Keratinocyte (primary cell): ENCODE measurements at regions not wholly inside any gene's neighbourhood (a gene's known extent, or its start where the extent isn't known, plus 50 kb on each side); places are given as distances from the start of the nearest gene placed in this dataset.

ENCODE experiments used
- DNase-seq: peaks from one replicate; pipeline ENCODE4 v3.0.0-alpha.2; 2011; ENCODE audit warnings: low read depth, missing footprints, low spot score
- FAIRE-seq: peaks from 2 replicates; lab custom pipeline; 2011; peaks lifted over from hg19 to GRCh38; lab: Jason Lieb, UNC
- H2AFZ ChIP-seq: 2 replicates; pipeline ENCODE4 v1.6.0; 2012; ENCODE audit warnings: low read length, control low read depth, inconsistent platforms; ENCODE audit not compliant: control insufficient read depth
- H3K27ac ChIP-seq: 2 replicates; pipeline ENCODE4 v1.5.1; 2011; ENCODE audit warnings: low read length; ENCODE audit not compliant: control insufficient read depth, insufficient read depth
- H3K27me3 ChIP-seq: 3 replicates; pipeline ENCODE4 v1.6.0; 2011; ENCODE audit warnings: low read length; ENCODE audit not compliant: control insufficient read depth, insufficient read depth; ENCODE audit errors: extremely low read depth
- H3K36me3 ChIP-seq, 2 experiments: 2 replicates in 1 of 2; 3 replicates in 1 of 2; pipeline ENCODE4 v1.5.1; 2011; ENCODE audit warnings: low read length in 2 of 2, mild to moderate bottlenecking in 1 of 2; ENCODE audit not compliant: control insufficient read depth in 2 of 2, insufficient read depth in 2 of 2; ENCODE audit errors: extremely low read depth in 1 of 2
- H3K4me1 ChIP-seq: 3 replicates; pipeline ENCODE4 v1.5.1; 2011; ENCODE audit warnings: low read length; ENCODE audit not compliant: control insufficient read depth, insufficient read depth; ENCODE audit errors: extremely low read depth
- H3K4me2 ChIP-seq: 3 replicates; pipeline ENCODE4 v1.6.0; 2011; ENCODE audit warnings: low read depth, low read length; ENCODE audit not compliant: control insufficient read depth, insufficient read depth; ENCODE audit errors: extremely low read depth
- H3K4me3 ChIP-seq, 3 experiments: fragments of 200-600 bp in 1 of 3; sonication (generic) in 1 of 3; 2 replicates in 2 of 3; 3 replicates in 1 of 3; pipeline ENCODE4 v1.5.1; 2011 to 2016; ENCODE audit warnings: low read length in 3 of 3, mild to moderate bottlenecking in 3 of 3, control low read depth in 2 of 3, inconsistent platforms in 1 of 3, low read depth in 1 of 3, mixed read lengths in 1 of 3, mixed run types in 1 of 3, moderate library complexity in 1 of 3; ENCODE audit not compliant: control insufficient read depth in 2 of 3, insufficient read depth in 2 of 3; ENCODE audit errors: extremely low read depth in 1 of 3
- H3K79me2 ChIP-seq: 2 replicates; pipeline ENCODE4 v1.6.0; 2012; ENCODE audit warnings: low read length; ENCODE audit not compliant: control insufficient read depth, insufficient read depth
- H3K9ac ChIP-seq: 3 replicates; pipeline ENCODE4 v1.6.0; 2011; ENCODE audit warnings: low read length; ENCODE audit not compliant: control insufficient read depth, insufficient read depth; ENCODE audit errors: extremely low read depth
- H3K9me1 ChIP-seq: 3 replicates; pipeline ENCODE4 v1.6.0; 2011; ENCODE audit warnings: low read length; ENCODE audit not compliant: control insufficient read depth, insufficient read depth; ENCODE audit errors: extremely low read depth
- H3K9me3 ChIP-seq: 2 replicates; pipeline ENCODE4 v1.5.1; 2012; ENCODE audit warnings: low read depth, low read length; ENCODE audit not compliant: control insufficient read depth
- H4K20me1 ChIP-seq: 3 replicates; pipeline ENCODE4 v1.6.0; 2011; ENCODE audit warnings: low read length; ENCODE audit not compliant: control insufficient read depth, insufficient read depth; ENCODE audit errors: extremely low read depth
- EZH2 ChIP-seq: IDR thresholded peaks from one replicate; pipeline ENCODE4 v1.6.1; 2012; ENCODE audit warnings: inconsistent platforms, mild to moderate bottlenecking, low read length, moderate library complexity
- dilution Hi-C: fragments of 300-500 bp; cut with MboI; formaldehyde crosslinking; loops from one replicate; pipeline ENCODE4 v1.7.0; 2020; ENCODE audit warnings: low sequenced_read_pairs; ENCODE audit not compliant: extremely low pct_ligation_motif_present
- TF ChIP-seq, protein P1 (sequence below), 3 experiments: IDR thresholded peaks in 1 of 3; conservative IDR thresholded peaks in 1 of 3; optimal IDR thresholded peaks in 1 of 3; 2 replicates in 2 of 3; 3 replicates in 1 of 3; pipeline versions ENCODE3 to v1.5.1; 2011; ENCODE audit warnings: low read length in 3 of 3, mild to moderate bottlenecking in 3 of 3, moderate library complexity in 2 of 3, control low read depth in 1 of 3, inconsistent platforms in 1 of 3; ENCODE audit not compliant: insufficient read depth in 2 of 3; ENCODE audit errors: extremely low read depth in 1 of 3

DNA sequence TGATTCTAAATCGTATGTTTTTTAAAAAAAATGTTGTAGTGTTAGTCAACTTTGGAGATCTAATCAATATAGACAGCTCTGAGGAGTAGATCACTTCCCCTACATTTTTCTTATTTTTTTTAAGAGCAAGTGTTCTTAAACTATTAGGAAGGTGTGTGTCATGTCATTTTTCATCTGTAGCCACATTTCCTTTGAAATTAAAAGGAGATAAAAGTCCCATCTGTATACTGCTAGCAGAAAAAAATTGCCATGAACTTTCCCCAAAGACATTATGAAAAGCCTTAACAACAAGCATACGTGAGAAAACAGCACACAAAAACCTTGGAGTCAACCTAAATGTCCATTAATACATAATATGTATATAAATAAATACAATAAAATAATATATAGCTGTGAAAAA, 286.6 kb downstream of the ETS1 start:
- H3K9me3 ChIP-seq = no peaks in the 10 kb centered on the region
- H3K36me3 ChIP-seq = no peaks in the 10 kb centered on the region
- H4K20me1 ChIP-seq = no peaks in the 10 kb centered on the region
- dilution Hi-C loops = loop anchor here (25.0 kb wide), 1 partner anchor 337 kb away; no protein-coding TSS in a partner anchor
- H3K9ac ChIP-seq = no peak overlapping the region
- H3K9me1 ChIP-seq = no peaks in the 10 kb centered on the region
- DNase-seq (no peak), FAIRE-seq (no peak)
- no peak overlapping the region for H3K4me2 ChIP-seq
- H3K4me1 ChIP-seq = no peaks in the 10 kb centered on the region
- no peak overlapping the region for H2AFZ ChIP-seq
- no peaks in the 10 kb centered on the region for H3K79me2 ChIP-seq
- TF ChIP-seq EZH2 = no peak
- TF ChIP-seq, protein P1, sequence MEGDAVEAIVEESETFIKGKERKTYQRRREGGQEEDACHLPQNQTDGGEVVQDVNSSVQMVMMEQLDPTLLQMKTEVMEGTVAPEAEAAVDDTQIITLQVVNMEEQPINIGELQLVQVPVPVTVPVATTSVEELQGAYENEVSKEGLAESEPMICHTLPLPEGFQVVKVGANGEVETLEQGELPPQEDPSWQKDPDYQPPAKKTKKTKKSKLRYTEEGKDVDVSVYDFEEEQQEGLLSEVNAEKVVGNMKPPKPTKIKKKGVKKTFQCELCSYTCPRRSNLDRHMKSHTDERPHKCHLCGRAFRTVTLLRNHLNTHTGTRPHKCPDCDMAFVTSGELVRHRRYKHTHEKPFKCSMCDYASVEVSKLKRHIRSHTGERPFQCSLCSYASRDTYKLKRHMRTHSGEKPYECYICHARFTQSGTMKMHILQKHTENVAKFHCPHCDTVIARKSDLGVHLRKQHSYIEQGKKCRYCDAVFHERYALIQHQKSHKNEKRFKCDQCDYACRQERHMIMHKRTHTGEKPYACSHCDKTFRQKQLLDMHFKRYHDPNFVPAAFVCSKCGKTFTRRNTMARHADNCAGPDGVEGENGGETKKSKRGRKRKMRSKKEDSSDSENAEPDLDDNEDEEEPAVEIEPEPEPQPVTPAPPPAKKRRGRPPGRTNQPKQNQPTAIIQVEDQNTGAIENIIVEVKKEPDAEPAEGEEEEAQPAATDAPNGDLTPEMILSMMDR (optimal IDR thresholded peaks at IDR 0.05 in 1 of 3, IDR thresholded peaks at IDR 0.05 in 1 of 3, conservative IDR thresholded peaks at IDR 0.05 in 1 of 3; ENCODE audit: extremely low read depth in 1 of 3, insufficient read depth in 2 of 3, low read length in 3 of 3) = no peak
- no peak overlapping the region for H3K4me3 ChIP-seq
- H3K27me3 ChIP-seq = no peaks in the 10 kb centered on the region
- no peak overlapping the region for H3K27ac ChIP-seq

- Histone ChIP-seq H3K79me2 (no peaks in the 10 kb centered on the region), H2AFZ (no peak overlapping the region), H3K36me3 (no peaks in the 10 kb centered on the region), H3K4me2 (no peak overlapping the region), H3K4me1 (no peaks in the 10 kb centered on the region), H3K27me3 (no peaks in the 10 kb centered on the region), H4K20me1 (no peaks in the 10 kb centered on the region), H3K9ac (no peak overlapping the region), H3K27ac (no peak overlapping the region), H3K4me3 (no peak overlapping the region), H3K9me1 (no peaks in the 10 kb centered on the region), H3K9me3 (no peaks in the 10 kb centered on the region)
- DNase-seq (no peak), FAIRE-seq (no peak)
- dilution Hi-C loops = no loop called here
- no peak for TF ChIP-seq EZH2
- TF ChIP-seq, protein P1 (optimal IDR thresholded peaks at IDR 0.05 in 1 of 3, IDR thresholded peaks at IDR 0.05 in 1 of 3, conservative IDR thresholded peaks at IDR 0.05 in 1 of 3; ENCODE audit: extremely low read depth in 1 of 3, insufficient read depth in 2 of 3, low read length in 3 of 3) = no peak
Observed at GRCh38 chr11:128299132-128299726, 288.1 kb downstream of the ETS1 start.
